CD4-positive, alpha-beta T cell treated with Interleukin-17A for 1 hour (primary cell): ENCODE measurements at regions not wholly inside any gene's neighbourhood (a gene's known extent, or its start where the extent isn't known, plus 50 kb on each side); places are given as distances from the start of the nearest gene placed in this dataset.
"Not testable (repeated sequence)": the region's sequence is repeated elsewhere in the genome, so short reads cannot be mapped to it uniquely, and the experiment has no call there.

Experiments used
- DNase-seq: peaks from one replicate; pipeline ENCODE4 v3.0.0-alpha.2; 2020

GRCh38 chr21:16117851-16118590, 388.2 kb downstream of the USP25 start:
- DNase-seq: no peak

- no peak for DNase-seq
Observed at GRCh38 chr21:16124378-16125138, 394.8 kb downstream of the USP25 start.

GRCh38 chr21:16125274-16125673, 395.5 kb downstream of the USP25 start:
- DNase-seq: no peak

- DNase-seq: not testable (repeated sequence)
Observed at GRCh38 chr21:16132453-16132852, 402.7 kb downstream of the USP25 start.

- no peak for DNase-seq
Observed at GRCh38 chr21:16133248-16133647, 403.5 kb downstream of the USP25 start.

GRCh38 chr21:16134134-16134533, 404.4 kb downstream of the USP25 start:
- DNase-seq: no peak

- no peak for DNase-seq
Observed at GRCh38 chr21:16137106-16137505, 407.3 kb downstream of the USP25 start.

- DNase-seq: no peak
Observed at GRCh38 chr21:16145052-16145451, 415.3 kb downstream of the USP25 start.

GRCh38 chr21:16145479-16145878, 415.7 kb downstream of the USP25 start:
- DNase-seq: no peak

GRCh38 chr21:16154321-16154720, 424.5 kb downstream of the USP25 start:
- no peak for DNase-seq

- no peak for DNase-seq
Observed at GRCh38 chr21:16154951-16155635, 425.3 kb downstream of the USP25 start.

GRCh38 chr21:16156841-16157489, 427.2 kb downstream of the USP25 start:
- DNase-seq: no peak

GRCh38 chr21:16159213-16159970, 429.6 kb downstream of the USP25 start:
- DNase-seq: no peak

GRCh38 chr21:16159971-16160350, 430.2 kb downstream of the USP25 start:
- DNase-seq: no peak

- DNase-seq: no peak
Observed at GRCh38 chr21:16162953-16163352, 433.2 kb downstream of the USP25 start.

GRCh38 chr21:16169102-16169511, 439.3 kb downstream of the USP25 start:
- DNase-seq: no peak

- no peak for DNase-seq
Observed at GRCh38 chr21:16169779-16170178, 440.0 kb downstream of the USP25 start.

- no peak for DNase-seq
Observed at GRCh38 chr21:16176570-16176969, 446.8 kb downstream of the USP25 start.

- DNase-seq: no peak
Observed at GRCh38 chr21:16177532-16177931, 447.8 kb downstream of the USP25 start.

- DNase-seq: no peak
Observed at GRCh38 chr21:16179773-16180172, 450.0 kb downstream of the USP25 start.

GRCh38 chr21:16180614-16181013, 450.8 kb downstream of the USP25 start:
- no peak for DNase-seq

- DNase-seq: no peak
Observed at GRCh38 chr21:16181018-16181417, 451.2 kb downstream of the USP25 start.

GRCh38 chr21:16185766-16186165, 456.0 kb downstream of the USP25 start:
- no peak for DNase-seq
